ENCODE measurements at regions not wholly inside any gene's neighbourhood (a gene's known extent, or its start where the extent isn't known, plus 50 kb on each side); places are given as distances from the start of the nearest gene placed in this dataset.
"Not testable (repeated sequence)": the region's sequence is repeated elsewhere in the genome, so short reads cannot be mapped to it uniquely, and the experiment has no call there.

- Histone ChIP-seq H3K36me3 (ENCODE audit: low read depth) (no peaks in the 10 kb centered on the region), H3K4me3 (no peak overlapping the region), H3K9me3 (no peaks in the 10 kb centered on the region), H3K4me1 (ENCODE audit: low read depth) (no peaks in the 10 kb centered on the region)
- DNase-seq: no peak
- no peak for ATAC-seq
- intact Hi-C loops (cut with DNase I, micrococcal nuclease): no loop called here
- TF ChIP-seq CTCF (IDR thresholded peaks at IDR 0.05): no peak
Observed at GRCh38 chrX:148080593-148080992, 99.5 kb downstream of the FMR1NB start.

GRCh38 chrX:148084611-148085010, 103.5 kb downstream of the FMR1NB start:
- no peaks in the 10 kb centered on the region for H3K36me3 ChIP-seq (ENCODE audit: low read depth)
- H3K4me3 ChIP-seq: no peak overlapping the region
- no peaks in the 10 kb centered on the region for H3K9me3 ChIP-seq
- DNase-seq (no peak), ATAC-seq (no peak)
- intact Hi-C loops (cut with DNase I, micrococcal nuclease): no loop called here
- H3K4me1 ChIP-seq (ENCODE audit: low read depth): no peaks in the 10 kb centered on the region
- no peak for TF ChIP-seq CTCF (IDR thresholded peaks at IDR 0.05)

- Histone ChIP-seq H3K4me1 (ENCODE audit: low read depth) (no peaks in the 10 kb centered on the region), H3K36me3 (ENCODE audit: low read depth) (no peaks in the 10 kb centered on the region), H3K4me3 (no peak overlapping the region), H3K9me3 (no peaks in the 10 kb centered on the region)
- no peak for TF ChIP-seq CTCF (IDR thresholded peaks at IDR 0.05)
- DNase-seq: no peak
- intact Hi-C loops (cut with DNase I, micrococcal nuclease): no loop called here
- ATAC-seq: no peak
Observed at GRCh38 chrX:148120151-148120550, 139.0 kb downstream of the FMR1NB start.

GRCh38 chrX:148120999-148121623, 140.0 kb downstream of the FMR1NB start:
- no peak for DNase-seq
- TF ChIP-seq CTCF (IDR thresholded peaks at IDR 0.05): no peak
- intact Hi-C loops (cut with DNase I, micrococcal nuclease): no loop called here
- Histone ChIP-seq H3K36me3 (ENCODE audit: low read depth) (no peaks in the 10 kb centered on the region), H3K9me3 (no peaks in the 10 kb centered on the region), H3K4me3 (no peak overlapping the region), H3K4me1 (ENCODE audit: low read depth) (no peaks in the 10 kb centered on the region)
- no peak for ATAC-seq

- H3K9me3 ChIP-seq; H3K36me3 ChIP-seq (ENCODE audit: low read depth); DNase-seq; ATAC-seq; H3K4me3 ChIP-seq; H3K4me1 ChIP-seq (ENCODE audit: low read depth); intact Hi-C loops (cut with DNase I, micrococcal nuclease): not testable (repeated sequence)
Observed at GRCh38 chrX:148128872-148129505, 147.9 kb downstream of the FMR1NB start.

- intact Hi-C loops (cut with DNase I, micrococcal nuclease): no loop called here
- ATAC-seq (no peak), DNase-seq (no peak)
- H3K36me3 ChIP-seq (ENCODE audit: low read depth): no peaks in the 10 kb centered on the region
- H3K9me3 ChIP-seq: no peaks in the 10 kb centered on the region
- no peak overlapping the region for H3K4me3 ChIP-seq
- H3K4me1 ChIP-seq (ENCODE audit: low read depth): no peaks in the 10 kb centered on the region
- no peak for TF ChIP-seq CTCF (IDR thresholded peaks at IDR 0.05)
Observed at GRCh38 chrX:148133105-148133725, 152.1 kb downstream of the FMR1NB start.

Measured in mucosa of descending colon (tissue), 3 donors.